HepG2 (cell line): ENCODE measurements at regions not wholly inside any gene's neighbourhood (a gene's known extent, or its start where the extent isn't known, plus 50 kb on each side); places are given as distances from the start of the nearest gene placed in this dataset.

Experiments used
- EP300 ChIP-seq, 3 experiments: sonication (generic) in 1 of 3; formaldehyde crosslinking in 1 of 3; IDR thresholded peaks; 2 replicates each; pipeline versions ENCODE4 v1.5.1 to v1.6.1; 2011 to 2020; ENCODE audit warnings: low read depth in 2 of 3, low read length in 2 of 3, borderline replicate concordance in 1 of 3, improper control_type of control experiment in 1 of 3, mild to moderate bottlenecking in 1 of 3, missing genetic modification reagents in 1 of 3, moderate library complexity in 1 of 3
- HOXA7 ChIP-seq: sonication (generic); formaldehyde crosslinking; IDR thresholded peaks from 2 replicates; pipeline ENCODE4 v1.8.1; 2022; ENCODE audit warnings: mild to moderate bottlenecking, missing genetic modification reagents, moderate library complexity
- YY1 ChIP-seq: IDR thresholded peaks from 2 replicates; pipeline ENCODE4 v1.6.1; 2011; ENCODE audit warnings: low read length, low read depth, moderate library complexity, mild to moderate bottlenecking; ENCODE audit not compliant: insufficient read depth, insufficient replicate concordance

DNA sequence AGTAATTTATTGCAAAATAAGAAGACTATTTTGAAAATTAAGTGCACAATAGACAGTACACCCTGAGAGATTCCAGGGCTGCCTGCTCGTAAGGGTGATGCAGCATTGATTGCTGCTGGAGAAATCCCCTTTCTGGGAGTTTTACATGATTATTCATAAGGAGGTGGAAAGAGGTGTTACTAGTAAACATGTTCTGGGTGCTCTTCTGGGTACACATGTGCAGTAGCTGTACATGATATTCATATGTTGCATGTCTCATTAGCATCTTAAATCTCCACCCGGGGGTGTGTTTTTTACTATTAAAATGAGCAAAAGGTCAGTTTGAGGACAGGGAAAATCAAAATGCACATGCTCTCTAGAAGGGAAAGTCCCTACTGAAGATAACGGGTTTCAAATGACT lies 264.8 kb downstream of the CDK5RAP2 start:
- TF ChIP-seq HOXA7 (CRISPR knock-in tag), result no peak
- no peak for TF ChIP-seq YY1
- TF ChIP-seq EP300 (IDR thresholded peaks at IDR 0.05; ENCODE audit: low read depth in 2 of 2, low read length in 2 of 2), result no peak
- TF ChIP-seq EP300 (CRISPR knock-in tag; IDR thresholded peaks at IDR 0.05; ENCODE audit: borderline replicate concordance), result no peak
